ENCODE measurements at regions not wholly inside any gene's neighbourhood (a gene's known extent, or its start where the extent isn't known, plus 50 kb on each side); places are given as distances from the start of the nearest gene placed in this dataset.

- TF ChIP-seq, protein P1, sequence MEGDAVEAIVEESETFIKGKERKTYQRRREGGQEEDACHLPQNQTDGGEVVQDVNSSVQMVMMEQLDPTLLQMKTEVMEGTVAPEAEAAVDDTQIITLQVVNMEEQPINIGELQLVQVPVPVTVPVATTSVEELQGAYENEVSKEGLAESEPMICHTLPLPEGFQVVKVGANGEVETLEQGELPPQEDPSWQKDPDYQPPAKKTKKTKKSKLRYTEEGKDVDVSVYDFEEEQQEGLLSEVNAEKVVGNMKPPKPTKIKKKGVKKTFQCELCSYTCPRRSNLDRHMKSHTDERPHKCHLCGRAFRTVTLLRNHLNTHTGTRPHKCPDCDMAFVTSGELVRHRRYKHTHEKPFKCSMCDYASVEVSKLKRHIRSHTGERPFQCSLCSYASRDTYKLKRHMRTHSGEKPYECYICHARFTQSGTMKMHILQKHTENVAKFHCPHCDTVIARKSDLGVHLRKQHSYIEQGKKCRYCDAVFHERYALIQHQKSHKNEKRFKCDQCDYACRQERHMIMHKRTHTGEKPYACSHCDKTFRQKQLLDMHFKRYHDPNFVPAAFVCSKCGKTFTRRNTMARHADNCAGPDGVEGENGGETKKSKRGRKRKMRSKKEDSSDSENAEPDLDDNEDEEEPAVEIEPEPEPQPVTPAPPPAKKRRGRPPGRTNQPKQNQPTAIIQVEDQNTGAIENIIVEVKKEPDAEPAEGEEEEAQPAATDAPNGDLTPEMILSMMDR (IDR thresholded peaks at IDR 0.05; ENCODE audit: borderline replicate concordance, extremely low read depth, low read length, poor library complexity, severe bottlenecking): no peak
- TF ChIP-seq EZH2 (IDR thresholded peaks at IDR 0.05; ENCODE audit: borderline replicate concordance, low read depth, low read length, severe bottlenecking): no peak
Measured at GRCh38 chr14:71704210-71704609, 228.0 kb upstream of the RGS6 start.

All from DND-41 (cell line).